UCSD-AML1 (cell line): ENCODE measurements at regions not wholly inside any gene's neighbourhood (a gene's known extent, or its start where the extent isn't known, plus 50 kb on each side); places are given as distances from the start of the nearest gene placed in this dataset.
"Not testable (repeated sequence)": the region's sequence is repeated elsewhere in the genome, so short reads cannot be mapped to it uniquely, and the experiment has no call there.

Experiments
- DNase-seq: peaks from one replicate; lab custom pipeline; 2025; ENCODE audit not compliant: unreplicated experiment; lab: John Stamatoyannopoulos, UW

- DNase-seq = peak; percentile 25
These were observed 102.2 kb upstream of the DAB2 start for GRCh38 chr5:39526914-39527477.

- not testable (repeated sequence) for DNase-seq
These were observed 101.0 kb upstream of the DAB2 start for GRCh38 chr5:39525781-39526180.

GRCh38 chr5:39525271-39525670, 100.5 kb upstream of the DAB2 start:
- no peak for DNase-seq

- no peak for DNase-seq
These were observed 99.0 kb upstream of the DAB2 start for GRCh38 chr5:39523821-39524220.

- no peak for DNase-seq
These were observed 97.3 kb upstream of the DAB2 start for GRCh38 chr5:39521940-39522590.

- no peak for DNase-seq
These were observed 96.5 kb upstream of the DAB2 start for GRCh38 chr5:39521098-39521860.

GRCh38 chr5:39520232-39520572, 95.4 kb upstream of the DAB2 start:
- no peak for DNase-seq

GRCh38 chr5:39519566-39520231, 94.9 kb upstream of the DAB2 start:
- no peak for DNase-seq

GRCh38 chr5:39519079-39519478, 94.3 kb upstream of the DAB2 start:
- DNase-seq = no peak

GRCh38 chr5:39518516-39518915, 93.7 kb upstream of the DAB2 start:
- no peak for DNase-seq

GRCh38 chr5:39517800-39518199, 93.0 kb upstream of the DAB2 start:
- DNase-seq = no peak

GRCh38 chr5:39515881-39516280, 91.1 kb upstream of the DAB2 start:
- DNase-seq = no peak

- no peak for DNase-seq
These were observed 88.5 kb upstream of the DAB2 start for GRCh38 chr5:39513236-39513635.

GRCh38 chr5:39506211-39506610, 81.4 kb upstream of the DAB2 start:
- no peak for DNase-seq

- no peak for DNase-seq
These were observed 81.0 kb upstream of the DAB2 start for GRCh38 chr5:39505791-39506190.

- DNase-seq = no peak
These were observed 80.6 kb upstream of the DAB2 start for GRCh38 chr5:39505363-39505762.

GRCh38 chr5:39503155-39503554, 78.4 kb upstream of the DAB2 start:
- no peak for DNase-seq

- no peak for DNase-seq
These were observed 77.9 kb upstream of the DAB2 start for GRCh38 chr5:39502704-39503103.

GRCh38 chr5:39501397-39501796, 76.6 kb upstream of the DAB2 start:
- no peak for DNase-seq

- no peak for DNase-seq
These were observed 75.9 kb upstream of the DAB2 start for GRCh38 chr5:39500551-39501175.

GRCh38 chr5:39498278-39498952, 73.6 kb upstream of the DAB2 start:
- no peak for DNase-seq
